DND-41 (cell line): ENCODE measurements at regions not wholly inside any gene's neighbourhood (a gene's known extent, or its start where the extent isn't known, plus 50 kb on each side); places are given as distances from the start of the nearest gene placed in this dataset.

Source experiments
- ATAC-seq: fragments of 200-7000 bp; cut with Tn5 transposase; 3 replicates; pipeline ENCODE4 v1.9.1; 2021; ENCODE audit warnings: low read depth; ENCODE audit not compliant: insufficient read depth
- DNase-seq: peaks from one replicate; pipeline ENCODE4 v3.0.0-alpha.2; 2020
- H2AFZ ChIP-seq: 2 replicates; pipeline ENCODE4 v1.6.0; 2012; ENCODE audit warnings: low read depth, low read length
- H3K27ac ChIP-seq: 2 replicates; pipeline ENCODE4 v1.5.1; 2012; ENCODE audit warnings: low read length, inconsistent platforms
- H3K27me3 ChIP-seq: fragments of 200-600 bp; sonication (generic); 2 replicates; pipeline ENCODE4 v1.6.0; 2012; ENCODE audit warnings: low read length, mild to moderate bottlenecking, inconsistent platforms; ENCODE audit not compliant: insufficient read depth, poor library complexity
- H3K36me3 ChIP-seq: 2 replicates; pipeline ENCODE4 v1.5.1; 2012; ENCODE audit warnings: low read length, inconsistent platforms; ENCODE audit not compliant: insufficient read depth
- H3K4me1 ChIP-seq: 2 replicates; pipeline ENCODE4 v1.5.1; 2012; ENCODE audit warnings: mild to moderate bottlenecking, low read length; ENCODE audit not compliant: insufficient read depth
- H3K4me2 ChIP-seq: 2 replicates; pipeline ENCODE4 v1.6.0; 2012; ENCODE audit warnings: mild to moderate bottlenecking, moderate library complexity, low read length, inconsistent platforms; ENCODE audit not compliant: insufficient read depth
- H3K4me3 ChIP-seq, 2 experiments: fragments of 200-600 bp in 1 of 2; shearing (Covaris generic) in 1 of 2; 2 replicates each; pipeline ENCODE4 v1.5.1; 2012 to 2016; ENCODE audit warnings: inconsistent platforms in 2 of 2, low read length in 2 of 2, mild to moderate bottlenecking in 2 of 2, low read depth in 1 of 2, moderate library complexity in 1 of 2
- H3K79me2 ChIP-seq: 2 replicates; pipeline ENCODE4 v1.6.0; 2012; ENCODE audit warnings: low read length, inconsistent platforms; ENCODE audit not compliant: insufficient read depth
- H3K9ac ChIP-seq: 2 replicates; pipeline ENCODE4 v1.6.0; 2012; ENCODE audit warnings: low read depth, mild to moderate bottlenecking, inconsistent platforms, low read length, moderate library complexity
- H3K9me3 ChIP-seq: 2 replicates; pipeline ENCODE4 v1.5.1; 2012; ENCODE audit warnings: low read length, moderate library complexity, mild to moderate bottlenecking, inconsistent platforms; ENCODE audit not compliant: insufficient read depth, severe bottlenecking
- H4K20me1 ChIP-seq: 2 replicates; pipeline ENCODE4 v1.6.0; 2012; ENCODE audit warnings: low read length; ENCODE audit not compliant: insufficient read depth
- EZH2 ChIP-seq: IDR thresholded peaks from 3 replicates; pipeline ENCODE4 v1.6.1; 2012; ENCODE audit warnings: borderline replicate concordance, low read depth, mild to moderate bottlenecking, moderate library complexity, low read length, inconsistent platforms; ENCODE audit not compliant: severe bottlenecking
- TF ChIP-seq, protein P1 (sequence below): IDR thresholded peaks from 2 replicates; pipeline ENCODE4 v1.5.1; 2012; ENCODE audit warnings: borderline replicate concordance, low read length, moderate library complexity, mild to moderate bottlenecking; ENCODE audit not compliant: poor library complexity, severe bottlenecking; ENCODE audit errors: extremely low read depth

- TF ChIP-seq, protein P1, sequence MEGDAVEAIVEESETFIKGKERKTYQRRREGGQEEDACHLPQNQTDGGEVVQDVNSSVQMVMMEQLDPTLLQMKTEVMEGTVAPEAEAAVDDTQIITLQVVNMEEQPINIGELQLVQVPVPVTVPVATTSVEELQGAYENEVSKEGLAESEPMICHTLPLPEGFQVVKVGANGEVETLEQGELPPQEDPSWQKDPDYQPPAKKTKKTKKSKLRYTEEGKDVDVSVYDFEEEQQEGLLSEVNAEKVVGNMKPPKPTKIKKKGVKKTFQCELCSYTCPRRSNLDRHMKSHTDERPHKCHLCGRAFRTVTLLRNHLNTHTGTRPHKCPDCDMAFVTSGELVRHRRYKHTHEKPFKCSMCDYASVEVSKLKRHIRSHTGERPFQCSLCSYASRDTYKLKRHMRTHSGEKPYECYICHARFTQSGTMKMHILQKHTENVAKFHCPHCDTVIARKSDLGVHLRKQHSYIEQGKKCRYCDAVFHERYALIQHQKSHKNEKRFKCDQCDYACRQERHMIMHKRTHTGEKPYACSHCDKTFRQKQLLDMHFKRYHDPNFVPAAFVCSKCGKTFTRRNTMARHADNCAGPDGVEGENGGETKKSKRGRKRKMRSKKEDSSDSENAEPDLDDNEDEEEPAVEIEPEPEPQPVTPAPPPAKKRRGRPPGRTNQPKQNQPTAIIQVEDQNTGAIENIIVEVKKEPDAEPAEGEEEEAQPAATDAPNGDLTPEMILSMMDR = no peak
- no peak for TF ChIP-seq EZH2
- H2AFZ ChIP-seq = no peak overlapping the region
- ATAC-seq (no peak), DNase-seq (no peak)
- no peaks in the 10 kb centered on the region for H3K36me3 ChIP-seq
- H3K4me2 ChIP-seq = no peak overlapping the region
- no peaks in the 10 kb centered on the region; the same call in 1 of the 2 replicates for H4K20me1 ChIP-seq
- no peaks in the 10 kb centered on the region for H3K79me2 ChIP-seq
- no peak overlapping the region for H3K9ac ChIP-seq
- no peaks in the 10 kb centered on the region for H3K27me3 ChIP-seq
- H3K9me3 ChIP-seq = peaks cover 21% of the 10 kb centered on the region
- no peaks in the 10 kb centered on the region for H3K4me1 ChIP-seq
- H3K27ac ChIP-seq = no peak overlapping the region
- no peak overlapping the region for H3K4me3 ChIP-seq
Observed at GRCh38 chr1:30040081-30041019, 683.0 kb downstream of the MATN1 start.

DNA sequence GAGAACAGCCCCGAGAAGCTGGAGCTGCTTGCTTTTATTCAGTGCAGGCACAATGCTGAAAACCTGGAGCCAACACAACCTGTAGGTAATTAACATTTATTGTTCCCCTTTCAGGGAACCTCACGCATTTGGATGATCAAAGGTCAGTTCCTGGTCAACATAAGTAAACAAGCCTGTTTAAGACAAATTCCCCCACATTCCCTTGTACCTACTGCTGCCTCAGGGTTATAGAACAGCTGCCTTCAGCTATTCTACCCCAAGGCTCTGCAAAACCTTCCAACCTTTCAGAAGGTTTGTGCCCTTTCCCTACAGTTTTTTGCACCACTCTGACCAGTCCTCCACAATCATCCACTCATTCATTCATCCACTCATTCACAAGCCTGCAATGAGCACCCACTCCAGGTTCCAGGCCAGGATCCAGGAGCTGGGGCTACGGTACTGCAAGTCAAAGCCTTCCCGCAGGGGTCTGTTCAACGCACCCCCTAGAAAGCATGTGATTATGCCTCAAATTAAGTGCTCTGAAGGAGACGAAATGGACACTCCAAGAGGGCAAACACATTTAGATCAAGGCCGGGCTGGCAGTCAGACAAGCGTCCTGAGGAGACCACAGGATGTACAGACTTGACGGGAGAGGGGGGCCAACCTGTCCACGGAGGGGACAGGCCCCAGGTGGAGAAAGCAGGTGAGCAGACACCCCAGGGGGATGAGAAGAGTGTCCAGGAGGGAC lies 683.9 kb downstream of the MATN1 start:
- no peak for ATAC-seq
- H3K4me1 ChIP-seq = no peaks in the 10 kb centered on the region
- peaks cover 21% of the 10 kb centered on the region for H3K9me3 ChIP-seq
- H4K20me1 ChIP-seq = no peaks in the 10 kb centered on the region; the same call in 1 of the 2 replicates
- H3K4me3 ChIP-seq = no peak overlapping the region
- TF ChIP-seq, protein P1 = no peak
- no peak for TF ChIP-seq EZH2
- no peak overlapping the region for H3K27ac ChIP-seq
- no peaks in the 10 kb centered on the region for H3K36me3 ChIP-seq
- H3K9ac ChIP-seq = no peak overlapping the region
- no peak for DNase-seq
- H3K79me2 ChIP-seq = no peaks in the 10 kb centered on the region
- no peaks in the 10 kb centered on the region for H3K27me3 ChIP-seq
- H3K4me2 ChIP-seq = no peak overlapping the region
- H2AFZ ChIP-seq = no peak overlapping the region

DNA sequence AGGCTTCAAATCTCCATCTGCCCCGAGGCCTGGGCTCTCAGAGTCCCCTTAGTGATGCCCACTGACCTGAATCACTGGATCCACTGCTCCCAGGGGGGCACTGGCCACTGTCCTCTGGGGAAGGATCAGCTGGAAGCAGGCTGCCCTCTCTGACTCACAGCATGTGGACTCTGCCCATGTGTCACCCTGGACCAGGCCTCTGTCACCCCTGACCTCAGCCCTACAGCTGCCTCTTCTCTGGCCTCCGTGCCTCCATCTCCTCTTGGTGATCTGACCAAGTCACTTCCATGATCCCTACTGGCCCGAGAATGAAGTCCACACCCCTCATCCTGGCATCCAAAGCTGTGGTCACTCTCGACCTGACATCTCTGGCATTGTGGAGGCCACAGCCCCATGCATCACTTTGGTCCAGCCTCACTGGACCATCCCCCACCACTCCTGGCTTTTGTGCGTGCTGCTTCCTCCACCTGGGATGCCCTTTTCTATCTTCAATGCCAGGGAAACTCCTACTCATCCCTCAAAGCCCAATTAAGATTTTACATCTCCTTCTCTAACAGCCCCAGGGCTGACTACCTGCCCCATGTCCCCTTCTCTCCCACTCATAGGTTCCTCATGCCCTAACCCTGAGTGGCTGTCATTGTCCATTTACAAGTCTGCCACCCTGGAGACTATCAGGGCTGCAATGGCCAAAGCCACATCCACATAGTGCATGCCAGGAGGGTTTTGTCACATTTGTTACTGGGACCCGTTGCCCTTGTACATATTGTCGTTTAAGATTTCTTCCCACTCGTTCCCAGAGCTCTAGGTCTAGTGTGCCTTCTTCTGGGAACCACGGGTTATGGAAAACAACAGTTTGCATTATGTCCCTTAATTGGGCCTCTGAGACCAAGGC lies 685.0 kb downstream of the MATN1 start:
- H3K9me3 ChIP-seq = peaks cover 15% of the 10 kb centered on the region
- no peak overlapping the region for H3K4me3 ChIP-seq
- no peak for TF ChIP-seq EZH2
- TF ChIP-seq, protein P1 = no peak
- H3K4me1 ChIP-seq = no peaks in the 10 kb centered on the region
- H3K36me3 ChIP-seq = no peaks in the 10 kb centered on the region
- no peaks in the 10 kb centered on the region; the same call in 1 of the 2 replicates for H4K20me1 ChIP-seq
- no peaks in the 10 kb centered on the region for H3K79me2 ChIP-seq
- H2AFZ ChIP-seq = no peak overlapping the region
- no peak overlapping the region for H3K4me2 ChIP-seq
- no peak overlapping the region for H3K27ac ChIP-seq
- ATAC-seq (no peak), DNase-seq (no peak)
- H3K27me3 ChIP-seq = no peaks in the 10 kb centered on the region
- H3K9ac ChIP-seq = no peak overlapping the region
